AG09309 (cell line): ENCODE measurements at regions not wholly inside any gene's neighbourhood (a gene's known extent, or its start where the extent isn't known, plus 50 kb on each side); places are given as distances from the start of the nearest gene placed in this dataset.

Experiments used
- DNase-seq: peaks from one replicate; pipeline ENCODE4 v3.0.0-alpha.2; 2010; ENCODE audit warnings: low read depth
- H3K4me3 ChIP-seq: 2 replicates; pipeline ENCODE4 v1.5.1; 2011; ENCODE audit warnings: mild to moderate bottlenecking, low read depth, low read length, moderate library complexity; ENCODE audit not compliant: control insufficient read depth
- TF ChIP-seq, protein P1 (sequence below): IDR thresholded peaks from 2 replicates; pipeline ENCODE4 v1.5.1; 2011; ENCODE audit warnings: mild to moderate bottlenecking, low read depth, low read length, inconsistent platforms; ENCODE audit not compliant: insufficient read depth, control insufficient read depth; ENCODE audit errors: missing control alignments

DNA sequence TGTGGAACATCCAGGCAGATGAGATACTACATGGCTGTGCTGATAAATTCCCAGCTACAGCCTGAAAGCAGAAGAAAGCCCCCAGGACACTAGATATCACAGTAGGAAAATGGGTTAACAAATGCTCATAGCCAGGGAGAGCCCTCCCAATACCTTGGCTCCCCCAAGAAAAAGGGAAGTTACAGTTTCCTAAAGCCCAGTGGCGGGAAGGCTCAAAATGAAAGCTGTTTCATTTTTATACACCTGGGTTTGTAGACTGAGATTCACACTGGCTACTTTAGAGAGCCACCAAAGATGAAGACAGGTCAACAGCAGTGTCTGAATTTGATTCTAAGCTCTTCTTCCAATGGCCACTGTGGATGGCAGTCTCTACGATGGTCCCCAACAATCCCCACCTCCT, 55.0 kb upstream of the TOPAZ1 start:
- TF ChIP-seq, protein P1, sequence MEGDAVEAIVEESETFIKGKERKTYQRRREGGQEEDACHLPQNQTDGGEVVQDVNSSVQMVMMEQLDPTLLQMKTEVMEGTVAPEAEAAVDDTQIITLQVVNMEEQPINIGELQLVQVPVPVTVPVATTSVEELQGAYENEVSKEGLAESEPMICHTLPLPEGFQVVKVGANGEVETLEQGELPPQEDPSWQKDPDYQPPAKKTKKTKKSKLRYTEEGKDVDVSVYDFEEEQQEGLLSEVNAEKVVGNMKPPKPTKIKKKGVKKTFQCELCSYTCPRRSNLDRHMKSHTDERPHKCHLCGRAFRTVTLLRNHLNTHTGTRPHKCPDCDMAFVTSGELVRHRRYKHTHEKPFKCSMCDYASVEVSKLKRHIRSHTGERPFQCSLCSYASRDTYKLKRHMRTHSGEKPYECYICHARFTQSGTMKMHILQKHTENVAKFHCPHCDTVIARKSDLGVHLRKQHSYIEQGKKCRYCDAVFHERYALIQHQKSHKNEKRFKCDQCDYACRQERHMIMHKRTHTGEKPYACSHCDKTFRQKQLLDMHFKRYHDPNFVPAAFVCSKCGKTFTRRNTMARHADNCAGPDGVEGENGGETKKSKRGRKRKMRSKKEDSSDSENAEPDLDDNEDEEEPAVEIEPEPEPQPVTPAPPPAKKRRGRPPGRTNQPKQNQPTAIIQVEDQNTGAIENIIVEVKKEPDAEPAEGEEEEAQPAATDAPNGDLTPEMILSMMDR, result no peak
- DNase-seq, result no peak
- no peak overlapping the region for H3K4me3 ChIP-seq
